ENCODE measurements at regions not wholly inside any gene's neighbourhood (a gene's known extent, or its start where the extent isn't known, plus 50 kb on each side); places are given as distances from the start of the nearest gene placed in this dataset.

DNA sequence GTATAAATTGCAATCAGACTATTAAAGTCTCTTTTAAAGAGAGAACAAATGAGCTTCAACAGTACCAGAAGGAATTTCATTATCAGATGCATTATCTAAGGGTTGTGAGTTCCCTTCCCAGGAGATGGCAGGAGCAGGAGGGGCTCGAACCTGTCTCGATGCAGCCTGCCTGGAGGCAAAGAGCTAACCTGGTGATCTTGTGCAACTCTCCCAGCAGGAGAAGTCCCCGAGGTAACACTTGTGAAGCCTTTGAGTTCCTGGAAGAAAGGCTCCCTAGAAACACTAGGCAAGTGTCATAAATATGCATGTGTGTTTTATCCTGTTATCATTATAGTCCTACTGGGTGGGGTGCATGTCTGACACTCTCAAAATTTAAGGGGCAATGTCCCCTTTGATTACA lies 232.2 kb upstream of the ARID1B start:
- H3K27me3 ChIP-seq (ENCODE audit: control insufficient read depth, insufficient read depth, low read length), result no peaks in the 10 kb centered on the region
- H3K4me1 ChIP-seq (ENCODE audit: control insufficient read depth, insufficient read depth, low read length), result no peaks in the 10 kb centered on the region
- no peak overlapping the region for H3K27ac ChIP-seq (ENCODE audit: low read depth, low read length)
- no peak overlapping the region for H3K9ac ChIP-seq (ENCODE audit: low read length)
- no peaks in the 10 kb centered on the region for H3K36me3 ChIP-seq (ENCODE audit: control insufficient read depth, insufficient read depth, low read length)
- no peak overlapping the region for H3K4me3 ChIP-seq (ENCODE audit: low read length)

GRCh38 chr6:156544046-156544445 lies 233.1 kb upstream of the ARID1B start:
- H3K4me3 ChIP-seq (ENCODE audit: low read length), result no peak overlapping the region
- no peaks in the 10 kb centered on the region for H3K4me1 ChIP-seq (ENCODE audit: control insufficient read depth, insufficient read depth, low read length)
- H3K27ac ChIP-seq (ENCODE audit: low read depth, low read length), result no peak overlapping the region
- H3K27me3 ChIP-seq (ENCODE audit: control insufficient read depth, insufficient read depth, low read length), result no peaks in the 10 kb centered on the region
- H3K9ac ChIP-seq (ENCODE audit: low read length), result no peak overlapping the region
- no peaks in the 10 kb centered on the region for H3K36me3 ChIP-seq (ENCODE audit: control insufficient read depth, insufficient read depth, low read length)

DNA sequence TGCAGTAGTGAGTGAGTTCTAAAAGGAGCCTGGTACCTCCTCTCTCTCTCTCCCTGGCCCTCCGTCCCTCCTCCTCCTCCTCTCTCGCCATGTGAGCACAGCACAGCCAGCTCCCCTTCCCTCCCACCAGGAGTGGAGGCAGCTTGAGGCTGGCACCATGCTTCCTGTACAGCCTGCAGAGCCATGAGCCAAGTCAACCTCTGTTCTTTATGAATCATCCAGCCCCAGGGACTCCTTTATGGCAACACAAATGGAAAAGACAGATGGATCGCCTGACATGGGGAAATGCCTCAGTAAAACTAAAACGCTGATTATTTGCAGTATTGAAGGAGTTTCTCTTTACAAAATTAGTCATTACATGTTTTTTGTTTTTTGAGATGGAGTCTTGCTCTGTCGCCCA lies 233.7 kb upstream of the ARID1B start:
- H3K4me3 ChIP-seq (ENCODE audit: low read length), result no peak overlapping the region
- H3K9ac ChIP-seq (ENCODE audit: low read length), result no peak overlapping the region
- no peak overlapping the region for H3K27ac ChIP-seq (ENCODE audit: low read depth, low read length)
- H3K27me3 ChIP-seq (ENCODE audit: control insufficient read depth, insufficient read depth, low read length), result no peaks in the 10 kb centered on the region
- no peaks in the 10 kb centered on the region for H3K36me3 ChIP-seq (ENCODE audit: control insufficient read depth, insufficient read depth, low read length)
- no peaks in the 10 kb centered on the region for H3K4me1 ChIP-seq (ENCODE audit: control insufficient read depth, insufficient read depth, low read length)

DNA sequence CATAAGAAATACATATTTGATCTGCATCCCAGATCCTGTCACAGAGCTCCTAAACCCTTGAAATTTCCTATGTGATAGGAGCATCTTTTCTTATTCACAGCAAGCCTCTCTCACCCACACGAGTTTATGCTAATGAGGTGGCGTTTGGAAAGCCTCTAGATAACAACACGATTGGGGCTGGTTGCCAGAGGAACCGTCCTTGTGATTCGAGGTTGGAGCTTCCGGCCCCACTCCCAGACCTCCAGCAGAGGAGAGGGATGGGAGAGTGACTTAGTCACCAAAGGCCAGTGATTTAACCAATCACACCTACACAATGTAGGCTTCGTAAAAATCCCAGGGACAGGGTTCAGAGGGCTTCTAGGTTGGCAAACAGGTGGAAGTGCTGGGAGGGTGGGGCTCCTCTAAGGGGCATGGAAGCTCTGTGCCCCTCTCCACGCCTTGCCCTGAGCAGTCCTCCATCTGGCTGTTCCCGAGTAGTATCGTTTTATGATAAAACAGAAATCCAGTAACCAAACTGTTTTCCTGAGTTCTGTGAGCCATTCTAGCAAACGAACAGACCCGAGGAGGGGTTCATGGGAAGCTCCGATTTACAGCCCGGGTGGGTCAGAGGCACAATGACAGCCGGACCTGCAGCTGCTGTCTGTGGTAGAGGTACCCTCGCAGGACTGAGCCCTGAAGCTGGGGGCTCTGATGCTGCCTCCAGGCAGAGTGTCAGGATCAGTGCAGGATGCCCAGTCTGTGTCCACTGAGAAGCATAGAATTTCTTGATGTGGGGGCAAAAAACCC lies 238.1 kb upstream of the ARID1B start:
- H3K4me1 ChIP-seq (ENCODE audit: control insufficient read depth, insufficient read depth, low read length), result no peaks in the 10 kb centered on the region
- H3K9ac ChIP-seq (ENCODE audit: low read length), result no peak overlapping the region
- no peaks in the 10 kb centered on the region for H3K36me3 ChIP-seq (ENCODE audit: control insufficient read depth, insufficient read depth, low read length)
- no peak overlapping the region for H3K27ac ChIP-seq (ENCODE audit: low read depth, low read length)
- no peaks in the 10 kb centered on the region for H3K27me3 ChIP-seq (ENCODE audit: control insufficient read depth, insufficient read depth, low read length)
- H3K4me3 ChIP-seq (ENCODE audit: low read length), result no peak overlapping the region

DNA sequence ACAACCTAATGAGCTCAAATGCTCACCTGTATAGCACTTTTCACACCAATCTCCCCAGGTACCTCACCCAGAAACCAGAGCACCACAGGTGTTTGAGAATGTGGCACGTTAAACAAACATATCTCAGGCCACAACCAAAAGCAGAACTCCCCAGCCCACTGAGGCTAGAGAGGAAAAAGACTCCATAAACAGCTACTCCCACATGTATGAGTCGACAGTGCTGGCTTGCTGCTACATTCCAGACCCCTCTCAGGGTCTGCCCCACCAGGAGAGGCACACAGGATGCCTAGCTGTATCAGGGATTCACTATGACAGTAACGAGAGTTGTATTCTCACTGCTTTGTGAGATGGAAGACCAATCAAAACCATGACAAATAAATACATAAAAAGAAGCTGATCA lies 242.6 kb upstream of the ARID1B start:
- Histone ChIP-seq H3K27me3 (ENCODE audit: control insufficient read depth, insufficient read depth, low read length) (no peaks in the 10 kb centered on the region), H3K36me3 (ENCODE audit: control insufficient read depth, insufficient read depth, low read length) (no peaks in the 10 kb centered on the region), H3K9ac (ENCODE audit: low read length) (no peak overlapping the region), H3K4me3 (ENCODE audit: low read length) (no peak overlapping the region), H3K27ac (ENCODE audit: low read depth, low read length) (no peak overlapping the region), H3K4me1 (ENCODE audit: control insufficient read depth, insufficient read depth, low read length) (no peaks in the 10 kb centered on the region)

DNA sequence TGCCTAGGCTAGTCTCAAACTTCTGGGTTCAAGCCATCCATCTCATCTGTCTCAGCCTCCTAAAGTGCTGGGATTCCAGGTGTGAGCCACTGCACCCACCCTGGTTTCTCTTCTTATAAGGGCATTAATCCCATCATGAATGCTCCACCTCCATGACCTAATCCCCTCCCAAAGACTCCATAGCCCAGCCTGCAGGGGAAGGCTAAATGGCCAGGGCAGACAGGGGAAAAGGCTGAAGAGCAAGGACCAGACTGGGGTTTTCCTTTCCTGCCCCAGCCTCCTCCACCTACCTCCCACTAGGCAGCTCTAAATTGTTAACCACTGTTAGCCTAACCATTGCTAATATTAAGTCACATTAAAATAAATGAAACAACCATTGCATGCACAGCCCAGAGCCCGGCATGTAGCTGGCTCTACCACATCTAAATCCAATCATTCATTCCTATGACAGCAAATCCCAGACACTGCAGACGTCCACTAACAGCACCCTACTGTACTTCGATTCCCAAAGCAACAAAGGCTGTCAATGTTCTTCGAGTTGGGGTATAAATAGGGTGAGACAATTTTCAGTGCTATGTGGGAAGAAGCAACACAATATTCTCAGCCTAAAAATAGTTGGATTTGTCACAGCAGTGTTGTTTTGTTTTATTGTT lies 243.2 kb upstream of the ARID1B start:
- no peaks in the 10 kb centered on the region for H3K36me3 ChIP-seq (ENCODE audit: control insufficient read depth, insufficient read depth, low read length)
- no peaks in the 10 kb centered on the region for H3K4me1 ChIP-seq (ENCODE audit: control insufficient read depth, insufficient read depth, low read length)
- no peak overlapping the region for H3K9ac ChIP-seq (ENCODE audit: low read length)
- no peak overlapping the region for H3K27ac ChIP-seq (ENCODE audit: low read depth, low read length)
- H3K27me3 ChIP-seq (ENCODE audit: control insufficient read depth, insufficient read depth, low read length), result no peaks in the 10 kb centered on the region
- no peak overlapping the region for H3K4me3 ChIP-seq (ENCODE audit: low read length)

GRCh38 chr6:156526081-156526480 lies 251.1 kb upstream of the ARID1B start:
- peaks cover 3% of the 10 kb centered on the region for H3K27me3 ChIP-seq (ENCODE audit: control insufficient read depth, insufficient read depth, low read length)
- H3K9ac ChIP-seq (ENCODE audit: low read length), result no peak overlapping the region
- no peaks in the 10 kb centered on the region for H3K4me1 ChIP-seq (ENCODE audit: control insufficient read depth, insufficient read depth, low read length)
- H3K36me3 ChIP-seq (ENCODE audit: control insufficient read depth, insufficient read depth, low read length), result no peaks in the 10 kb centered on the region
- H3K27ac ChIP-seq (ENCODE audit: low read depth, low read length), result no peak overlapping the region
- no peak overlapping the region for H3K4me3 ChIP-seq (ENCODE audit: low read length)

DNA sequence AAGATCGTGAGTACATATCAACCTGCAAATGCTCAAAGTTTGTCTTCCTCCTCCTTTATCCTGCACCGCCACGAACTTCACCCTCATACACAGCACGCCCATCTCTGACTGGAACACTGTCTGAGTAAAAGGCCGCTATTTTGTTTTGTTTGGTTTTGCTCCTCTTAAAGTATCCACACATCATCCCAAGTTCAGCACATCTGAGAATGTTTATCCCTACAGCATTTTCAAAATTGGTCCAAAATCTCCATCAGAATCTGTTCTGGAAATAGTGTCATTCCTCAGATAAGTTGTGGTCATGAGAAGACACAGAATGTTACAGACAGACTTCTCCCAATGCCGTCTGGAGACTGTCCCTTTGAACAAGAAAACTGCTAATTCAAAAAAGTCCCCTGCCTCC lies 251.6 kb upstream of the ARID1B start:
- Histone ChIP-seq H3K36me3 (ENCODE audit: control insufficient read depth, insufficient read depth, low read length) (no peaks in the 10 kb centered on the region), H3K9ac (ENCODE audit: low read length) (no peak overlapping the region), H3K4me3 (ENCODE audit: low read length) (no peak overlapping the region), H3K27me3 (ENCODE audit: control insufficient read depth, insufficient read depth, low read length) (peaks cover 3% of the 10 kb centered on the region), H3K27ac (ENCODE audit: low read depth, low read length) (no peak overlapping the region), H3K4me1 (ENCODE audit: control insufficient read depth, insufficient read depth, low read length) (no peaks in the 10 kb centered on the region)

DNA sequence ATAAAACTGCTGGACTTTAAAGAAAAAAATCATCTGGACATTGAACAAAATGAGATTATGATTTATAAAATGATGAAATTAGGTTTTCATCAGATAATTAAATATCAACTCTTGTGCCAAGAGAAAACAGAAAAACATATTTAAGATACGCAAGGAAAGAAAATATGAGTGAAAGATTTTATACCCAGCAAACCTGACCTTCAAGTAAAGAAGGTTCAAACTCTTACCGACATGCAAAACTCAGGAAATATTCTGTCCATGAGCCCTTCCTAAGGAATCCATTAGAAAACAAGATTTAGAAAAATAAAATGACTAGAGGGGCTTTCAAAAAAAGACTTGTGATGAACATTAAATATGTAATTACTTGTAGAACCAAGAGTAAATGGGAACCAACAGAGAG lies 257.2 kb upstream of the ARID1B start:
- H3K27me3 ChIP-seq (ENCODE audit: control insufficient read depth, insufficient read depth, low read length), result no peaks in the 10 kb centered on the region

GRCh38 chr6:156517088-156517487 lies 260.1 kb upstream of the ARID1B start:
- Histone ChIP-seq H3K4me1 (ENCODE audit: control insufficient read depth, insufficient read depth, low read length) (no peaks in the 10 kb centered on the region), H3K27ac (ENCODE audit: low read depth, low read length) (no peak overlapping the region), H3K9ac (ENCODE audit: low read length) (no peak overlapping the region), H3K27me3 (ENCODE audit: control insufficient read depth, insufficient read depth, low read length) (no peaks in the 10 kb centered on the region), H3K4me3 (ENCODE audit: low read length) (no peak overlapping the region), H3K36me3 (ENCODE audit: control insufficient read depth, insufficient read depth, low read length) (no peaks in the 10 kb centered on the region)

More for the DNA sequence above, 257.2 kb upstream of the ARID1B start:
- H3K27ac ChIP-seq (ENCODE audit: low read depth, low read length), result no peak overlapping the region
- H3K36me3 ChIP-seq (ENCODE audit: control insufficient read depth, insufficient read depth, low read length), result no peaks in the 10 kb centered on the region
- H3K9ac ChIP-seq (ENCODE audit: low read length), result no peak overlapping the region
- no peaks in the 10 kb centered on the region for H3K4me1 ChIP-seq (ENCODE audit: control insufficient read depth, insufficient read depth, low read length)
- no peak overlapping the region for H3K4me3 ChIP-seq (ENCODE audit: low read length)

GRCh38 chr6:156515242-156515641 lies 261.9 kb upstream of the ARID1B start:
- Histone ChIP-seq H3K27me3 (ENCODE audit: control insufficient read depth, insufficient read depth, low read length) (no peaks in the 10 kb centered on the region), H3K4me3 (ENCODE audit: low read length) (no peak overlapping the region), H3K36me3 (ENCODE audit: control insufficient read depth, insufficient read depth, low read length) (no peaks in the 10 kb centered on the region), H3K4me1 (ENCODE audit: control insufficient read depth, insufficient read depth, low read length) (no peaks in the 10 kb centered on the region), H3K27ac (ENCODE audit: low read depth, low read length) (no peak overlapping the region), H3K9ac (ENCODE audit: low read length) (no peak overlapping the region)

GRCh38 chr6:156513504-156513903 lies 263.7 kb upstream of the ARID1B start:
- Histone ChIP-seq H3K4me3 (ENCODE audit: low read length) (no peak overlapping the region), H3K4me1 (ENCODE audit: control insufficient read depth, insufficient read depth, low read length) (no peaks in the 10 kb centered on the region), H3K9ac (ENCODE audit: low read length) (no peak overlapping the region), H3K27me3 (ENCODE audit: control insufficient read depth, insufficient read depth, low read length) (no peaks in the 10 kb centered on the region), H3K27ac (ENCODE audit: low read depth, low read length) (no peak overlapping the region), H3K36me3 (ENCODE audit: control insufficient read depth, insufficient read depth, low read length) (no peaks in the 10 kb centered on the region)

GRCh38 chr6:156511570-156511969 lies 265.6 kb upstream of the ARID1B start:
- no peak overlapping the region for H3K4me3 ChIP-seq (ENCODE audit: low read length)
- H3K27me3 ChIP-seq (ENCODE audit: control insufficient read depth, insufficient read depth, low read length), result no peaks in the 10 kb centered on the region
- no peak overlapping the region for H3K27ac ChIP-seq (ENCODE audit: low read depth, low read length)
- no peaks in the 10 kb centered on the region for H3K36me3 ChIP-seq (ENCODE audit: control insufficient read depth, insufficient read depth, low read length)
- no peak overlapping the region for H3K9ac ChIP-seq (ENCODE audit: low read length)
- no peaks in the 10 kb centered on the region for H3K4me1 ChIP-seq (ENCODE audit: control insufficient read depth, insufficient read depth, low read length)
